Karpas-422 (cell line): ENCODE measurements at regions not wholly inside any gene's neighbourhood (a gene's known extent, or its start where the extent isn't known, plus 50 kb on each side); places are given as distances from the start of the nearest gene placed in this dataset.

ENCODE experiments used
- DNase-seq: peaks from one replicate; pipeline ENCODE4 v3.0.0-alpha.2; 2015
- H2AFZ ChIP-seq: fragments of 200-600 bp; sonication (generic); 2 replicates; pipeline ENCODE4 v1.6.1; 2014; ENCODE audit warnings: antibody characterized with exemption, low read length, mixed read lengths
- H3K27ac ChIP-seq: fragments of 200-600 bp; sonication (generic); 2 replicates; pipeline ENCODE4 v1.5.1; 2014; ENCODE audit warnings: mild to moderate bottlenecking, low read length, moderate library complexity
- H3K27me3 ChIP-seq: fragments of 200-600 bp; sonication (generic); 2 replicates; pipeline ENCODE4 v1.6.1; 2014; ENCODE audit warnings: low read length, mixed read lengths
- H3K36me3 ChIP-seq: fragments of 200-600 bp; sonication (generic); 2 replicates; pipeline ENCODE4 v1.6.1; 2014; ENCODE audit warnings: low read length, mixed read lengths; ENCODE audit not compliant: insufficient read depth
- H3K4me1 ChIP-seq: fragments of 200-600 bp; sonication (generic); 2 replicates; pipeline ENCODE4 v1.6.1; 2014; ENCODE audit warnings: mild to moderate bottlenecking, low read length, mixed read lengths
- H3K4me2 ChIP-seq: fragments of 200-600 bp; sonication (generic); 2 replicates; pipeline ENCODE4 v1.6.1; 2014; ENCODE audit warnings: low read length, low read depth, mild to moderate bottlenecking; ENCODE audit not compliant: poor library complexity, severe bottlenecking
- H3K4me3 ChIP-seq: fragments of 200-600 bp; sonication (generic); 2 replicates; pipeline ENCODE4 v1.5.1; 2014; ENCODE audit warnings: mild to moderate bottlenecking, antibody characterized with exemption, low read length, mixed read lengths
- H3K79me2 ChIP-seq: fragments of 200-600 bp; sonication (generic); 2 replicates; pipeline ENCODE4 v1.6.1; 2014; ENCODE audit warnings: mild to moderate bottlenecking, low read length, mixed read lengths
- H3K9ac ChIP-seq: fragments of 200-600 bp; sonication (generic); 2 replicates; pipeline ENCODE4 v1.6.0; 2014; ENCODE audit warnings: low read length
- H3K9me2 ChIP-seq: fragments of 200-600 bp; sonication (generic), shearing (Covaris generic); replicated peaks from 2 replicates; pipeline ENCODE4 v1.6.0; 2014; ENCODE audit warnings: mild to moderate bottlenecking, low read length, moderate library complexity; ENCODE audit not compliant: insufficient read depth
- H3K9me3 ChIP-seq: fragments of 300-700, 200-600 bp; sonication (generic); 2 replicates; pipeline ENCODE4 v1.6.1; 2014; ENCODE audit warnings: low read length, mixed read lengths
- H4K20me1 ChIP-seq: fragments of 200-600 bp; sonication (generic); 2 replicates; pipeline ENCODE4 v1.6.1; 2014; ENCODE audit warnings: mild to moderate bottlenecking, antibody characterized with exemption, low read length, low read depth; ENCODE audit not compliant: insufficient read depth

- Histone ChIP-seq H3K4me1 (no peaks in the 10 kb centered on the region), H3K27me3 (no peaks in the 10 kb centered on the region), H2AFZ (no peak overlapping the region), H3K36me3 (no peaks in the 10 kb centered on the region), H3K4me2 (no peak overlapping the region), H3K9me3 (no peaks in the 10 kb centered on the region), H3K4me3 (no peak overlapping the region), H3K79me2 (no peaks in the 10 kb centered on the region), H3K9me2 (no peaks in the 10 kb centered on the region), H4K20me1 (no peaks in the 10 kb centered on the region), H3K9ac (no peak overlapping the region), H3K27ac (no peak overlapping the region)
- DNase-seq: no peak
Measured at GRCh38 chr1:13893409-13893821, 193.4 kb downstream of the PRDM2 start.

GRCh38 chr1:13896932-13897331 lies 196.9 kb downstream of the PRDM2 start:
- DNase-seq: no peak
- Histone ChIP-seq H3K79me2 (no peaks in the 10 kb centered on the region), H2AFZ (no peak overlapping the region), H3K9me3 (no peaks in the 10 kb centered on the region), H3K9ac (no peak overlapping the region), H3K9me2 (no peaks in the 10 kb centered on the region), H3K27ac (no peak overlapping the region), H3K4me3 (no peak overlapping the region), H3K27me3 (no peaks in the 10 kb centered on the region), H3K36me3 (no peaks in the 10 kb centered on the region), H3K4me2 (no peak overlapping the region), H3K4me1 (no peaks in the 10 kb centered on the region), H4K20me1 (no peaks in the 10 kb centered on the region)

- Histone ChIP-seq H3K4me2 (no peak overlapping the region), H3K36me3 (no peaks in the 10 kb centered on the region), H3K4me3 (no peak overlapping the region), H3K27ac (no peak overlapping the region), H3K9me2 (no peaks in the 10 kb centered on the region), H3K4me1 (no peaks in the 10 kb centered on the region), H2AFZ (no peak overlapping the region), H3K9me3 (no peaks in the 10 kb centered on the region), H3K9ac (no peak overlapping the region), H3K79me2 (no peaks in the 10 kb centered on the region), H3K27me3 (no peaks in the 10 kb centered on the region), H4K20me1 (no peaks in the 10 kb centered on the region)
- DNase-seq: no peak
Measured at GRCh38 chr1:13898406-13898805, 198.4 kb downstream of the PRDM2 start.

GRCh38 chr1:13899856-13900255 lies 199.9 kb downstream of the PRDM2 start:
- H3K4me2 ChIP-seq: no peak overlapping the region
- no peaks in the 10 kb centered on the region for H3K36me3 ChIP-seq
- H3K27me3 ChIP-seq: no peaks in the 10 kb centered on the region
- no peak for DNase-seq
- no peaks in the 10 kb centered on the region for H3K9me2 ChIP-seq
- H3K79me2 ChIP-seq: no peaks in the 10 kb centered on the region
- H3K27ac ChIP-seq: no peak overlapping the region
- no peaks in the 10 kb centered on the region for H4K20me1 ChIP-seq
- H3K9me3 ChIP-seq: peaks cover 4% of the 10 kb centered on the region; the same call in 1 of the 2 replicates
- no peak overlapping the region for H3K4me3 ChIP-seq
- H3K4me1 ChIP-seq: no peaks in the 10 kb centered on the region
- no peak overlapping the region for H2AFZ ChIP-seq
- H3K9ac ChIP-seq: no peak overlapping the region

- H4K20me1 ChIP-seq: no peaks in the 10 kb centered on the region
- H2AFZ ChIP-seq: no peak overlapping the region
- DNase-seq: no peak
- peaks cover 4% of the 10 kb centered on the region; the same call in 1 of the 2 replicates for H3K9me3 ChIP-seq
- H3K4me2 ChIP-seq: no peak overlapping the region
- no peaks in the 10 kb centered on the region for H3K9me2 ChIP-seq
- no peaks in the 10 kb centered on the region for H3K27me3 ChIP-seq
- no peak overlapping the region for H3K9ac ChIP-seq
- H3K79me2 ChIP-seq: no peaks in the 10 kb centered on the region
- no peaks in the 10 kb centered on the region for H3K4me1 ChIP-seq
- no peak overlapping the region for H3K27ac ChIP-seq
- H3K36me3 ChIP-seq: no peaks in the 10 kb centered on the region
- no peak overlapping the region for H3K4me3 ChIP-seq
Measured at GRCh38 chr1:13900583-13900982, 200.6 kb downstream of the PRDM2 start.

GRCh38 chr1:13901039-13901438 lies 201.1 kb downstream of the PRDM2 start:
- Histone ChIP-seq H3K36me3 (no peaks in the 10 kb centered on the region), H3K4me3 (no peak overlapping the region), H3K79me2 (no peaks in the 10 kb centered on the region), H3K27ac (no peak overlapping the region), H3K27me3 (no peaks in the 10 kb centered on the region), H3K9me2 (no peaks in the 10 kb centered on the region), H3K4me2 (no peak overlapping the region), H3K9me3 (peaks cover 4% of the 10 kb centered on the region; the same call in 1 of the 2 replicates), H3K4me1 (no peaks in the 10 kb centered on the region), H2AFZ (no peak overlapping the region), H4K20me1 (no peaks in the 10 kb centered on the region), H3K9ac (no peak overlapping the region)
- DNase-seq: no peak

GRCh38 chr1:13901597-13901996 lies 201.6 kb downstream of the PRDM2 start:
- no peaks in the 10 kb centered on the region for H3K36me3 ChIP-seq
- no peak for DNase-seq
- H2AFZ ChIP-seq: no peak overlapping the region
- H3K9me2 ChIP-seq: no peaks in the 10 kb centered on the region
- peaks cover 4% of the 10 kb centered on the region; the same call in 1 of the 2 replicates for H3K9me3 ChIP-seq
- H3K27ac ChIP-seq: no peak overlapping the region
- no peaks in the 10 kb centered on the region for H3K27me3 ChIP-seq
- no peaks in the 10 kb centered on the region for H3K4me1 ChIP-seq
- H3K4me3 ChIP-seq: no peak overlapping the region
- no peaks in the 10 kb centered on the region for H4K20me1 ChIP-seq
- H3K4me2 ChIP-seq: no peak overlapping the region
- H3K79me2 ChIP-seq: no peaks in the 10 kb centered on the region
- no peak overlapping the region for H3K9ac ChIP-seq

GRCh38 chr1:13908128-13908527 lies 208.1 kb downstream of the PRDM2 start:
- H3K4me1 ChIP-seq: no peaks in the 10 kb centered on the region
- H2AFZ ChIP-seq: no peak overlapping the region
- no peak overlapping the region for H3K27ac ChIP-seq
- H3K4me2 ChIP-seq: no peak overlapping the region
- no peaks in the 10 kb centered on the region for H3K36me3 ChIP-seq
- no peak for DNase-seq
- no peaks in the 10 kb centered on the region for H3K27me3 ChIP-seq
- H3K9me3 ChIP-seq: peaks cover 4% of the 10 kb centered on the region; the same call in 1 of the 2 replicates
- H4K20me1 ChIP-seq: no peaks in the 10 kb centered on the region
- no peaks in the 10 kb centered on the region for H3K79me2 ChIP-seq
- no peak overlapping the region for H3K9ac ChIP-seq
- no peak overlapping the region for H3K4me3 ChIP-seq
- no peaks in the 10 kb centered on the region for H3K9me2 ChIP-seq
